IMR-90 (cell line): ENCODE measurements at regions not wholly inside any gene's neighbourhood (a gene's known extent, or its start where the extent isn't known, plus 50 kb on each side); places are given as distances from the start of the nearest gene placed in this dataset.

Experiments used
- ATAC-seq: fragments of 200-7000 bp; cut with Tn5 transposase; 2 replicates; pipeline ENCODE4 v1.9.1; 2020; ENCODE audit warnings: low read depth, mild to moderate bottlenecking, moderate library complexity
- BruUV-seq: library from RNA; stranded (reverse); fragments of 400-500 nt; replicated peaks from 2 replicates; lab custom pipeline; 2021; lab: Mats Ljungman, UMichigan
- CTCF ChIA-PET: fragments of 300-600 bp; formaldehyde crosslinking; extraction: SDS; loops from one replicate; lab custom pipeline; 2021; ENCODE audit warnings: antibody characterized with exemption; lab: Yijun Ruan, JAX
- POLR2A ChIA-PET: fragments of 300-600 bp; sonication (Branson Sonifier 250); formaldehyde crosslinking; loops from one replicate; lab custom pipeline; 2022; ENCODE audit warnings: antibody characterized with exemption; ENCODE audit not compliant: unreplicated experiment; lab: Charles Lee
- DNase-seq: peaks from one replicate; pipeline ENCODE4 v3.0.0; 2013
- H2AFZ ChIP-seq: replicated peaks from 2 replicates; pipeline ENCODE3; 2013; ENCODE audit warnings: low read length, mild to moderate bottlenecking; ENCODE audit not compliant: poor library complexity
- H2AK5ac ChIP-seq: 2 replicates; pipeline ENCODE4 v1.6.1; 2013; ENCODE audit warnings: low read depth, low read length, inconsistent platforms
- H2AK9ac ChIP-seq: replicated peaks from 2 replicates; pipeline ENCODE3; 2013; ENCODE audit warnings: mild to moderate bottlenecking, low read depth, low read length, moderate library complexity; ENCODE audit not compliant: poor library complexity
- H2BK120ac ChIP-seq: 2 replicates; pipeline ENCODE4 v1.6.1; 2013; ENCODE audit warnings: low read depth, low read length, inconsistent platforms
- H2BK15ac ChIP-seq: 3 replicates; pipeline ENCODE4 v1.6.1; 2013; ENCODE audit warnings: low read depth, low read length, inconsistent platforms
- H2BK20ac ChIP-seq: 2 replicates; pipeline ENCODE4 v1.6.1; 2013; ENCODE audit warnings: low read depth, mild to moderate bottlenecking, inconsistent platforms, low read length, moderate library complexity
- H2BK5ac ChIP-seq: 2 replicates; pipeline ENCODE4 v1.6.1; 2013; ENCODE audit warnings: mild to moderate bottlenecking, low read depth, low read length, inconsistent platforms; ENCODE audit not compliant: poor library complexity, severe bottlenecking
- H3K14ac ChIP-seq: replicated peaks from 2 replicates; pipeline ENCODE4 v1.6.1; 2013; ENCODE audit warnings: low read depth, low read length, inconsistent platforms
- H3K18ac ChIP-seq: 2 replicates; pipeline ENCODE4 v1.6.1; 2013; ENCODE audit warnings: low read depth, low read length, control low read depth
- H3K23ac ChIP-seq: 2 replicates; pipeline ENCODE4 v1.6.1; 2013; ENCODE audit warnings: low read depth, low read length, inconsistent platforms
- H3K27ac ChIP-seq: 2 replicates; pipeline ENCODE4 v1.5.1; 2013; ENCODE audit warnings: mild to moderate bottlenecking, control low read depth, low read length; ENCODE audit not compliant: insufficient read depth
- H3K27me3 ChIP-seq: 2 replicates; pipeline ENCODE4 v1.6.1; 2013; ENCODE audit warnings: low read length; ENCODE audit not compliant: control insufficient read depth, insufficient read depth
- H3K36me3 ChIP-seq: 2 replicates; pipeline ENCODE4 v1.6.1; 2013; ENCODE audit warnings: low read length, mixed read lengths; ENCODE audit not compliant: control insufficient read depth, insufficient read depth
- H3K4ac ChIP-seq: 2 replicates; pipeline ENCODE4 v1.6.1; 2013; ENCODE audit warnings: low read depth, low read length, inconsistent platforms
- H3K4me1 ChIP-seq: 2 replicates; pipeline ENCODE4 v1.6.1; 2013; ENCODE audit warnings: low read length, mixed read lengths; ENCODE audit not compliant: control insufficient read depth, insufficient read depth
- H3K4me2 ChIP-seq: 2 replicates; pipeline ENCODE4 v1.6.1; 2013; ENCODE audit warnings: low read depth, mild to moderate bottlenecking, control low read depth, low read length, moderate library complexity
- H3K4me3 ChIP-seq: 2 replicates; pipeline ENCODE4 v1.5.1; 2013; ENCODE audit warnings: low read depth, mild to moderate bottlenecking, control low read depth, low read length, moderate library complexity; ENCODE audit not compliant: insufficient read depth
- H3K56ac ChIP-seq: 2 replicates; pipeline ENCODE4 v1.6.1; 2013; ENCODE audit warnings: low read length, inconsistent platforms; ENCODE audit not compliant: insufficient read depth; ENCODE audit errors: extremely low read depth
- H3K79me1 ChIP-seq, 2 experiments: 2 replicates each; pipeline ENCODE4 v1.6.1; 2013; ENCODE audit warnings: low read length in 2 of 2, inconsistent platforms in 1 of 2, low read depth in 1 of 2
- H3K9ac ChIP-seq: 2 replicates; pipeline ENCODE4 v1.6.1; 2013; ENCODE audit warnings: low read depth, low read length, control low read depth
- H3K9me1 ChIP-seq: 2 replicates; pipeline ENCODE4 v1.6.1; 2013; ENCODE audit warnings: low read length, inconsistent platforms; ENCODE audit not compliant: insufficient read depth
- H3K9me3 ChIP-seq: 2 replicates; pipeline ENCODE4 v1.6.1; 2013; ENCODE audit warnings: low read length; ENCODE audit not compliant: control insufficient read depth, insufficient read depth
- H4K20me1 ChIP-seq: 2 replicates; pipeline ENCODE4 v1.6.1; 2013; ENCODE audit warnings: low read length, inconsistent platforms; ENCODE audit not compliant: insufficient read depth
- H4K5ac ChIP-seq: 2 replicates; pipeline ENCODE4 v1.6.1; 2013; ENCODE audit warnings: mild to moderate bottlenecking, low read depth, low read length, control low read depth
- H4K8ac ChIP-seq, 2 experiments: 2 replicates each; pipeline ENCODE4 v1.6.1; 2013; ENCODE audit warnings: low read depth in 2 of 2, low read length in 2 of 2, control low read depth in 1 of 2, inconsistent platforms in 1 of 2
- H4K91ac ChIP-seq: 2 replicates; pipeline ENCODE4 v1.6.1; 2013; ENCODE audit warnings: low read depth, low read length, inconsistent platforms; ENCODE audit not compliant: insufficient read depth
- ELK1 ChIP-seq: fragments of 150-350 bp; IDR thresholded peaks from 2 replicates; pipeline ENCODE4 v1.6.1; 2016; ENCODE audit warnings: low read depth, mild to moderate bottlenecking, low read length, moderate library complexity, borderline replicate concordance
- MAZ ChIP-seq: IDR thresholded peaks from 2 replicates; pipeline ENCODE4 v1.6.1; 2012; ENCODE audit warnings: low read depth, mild to moderate bottlenecking, low read length, improper control_type of control experiment, moderate library complexity, borderline replicate concordance
- NFE2L2 ChIP-seq: fragments of 150-350 bp; IDR thresholded peaks from 2 replicates; pipeline ENCODE4 v1.6.1; 2016; ENCODE audit warnings: low read depth, mild to moderate bottlenecking, low read length
- RAD21 ChIP-seq: IDR thresholded peaks from 2 replicates; pipeline ENCODE4 v1.6.1; 2012; ENCODE audit warnings: low read length, improper control_type of control experiment
- SMC3 ChIP-seq: fragments of 150-350 bp; IDR thresholded peaks from 2 replicates; pipeline ENCODE4 v1.6.1; 2016; ENCODE audit warnings: low read depth, mild to moderate bottlenecking, antibody characterized with exemption, low read length, moderate library complexity
- USF2 ChIP-seq: fragments of 150-350 bp; IDR thresholded peaks from 2 replicates; pipeline ENCODE4 v1.6.1; 2017; ENCODE audit warnings: mild to moderate bottlenecking, antibody characterized with exemption, low read length, low read depth
- WGBS, 2 experiments: methylation state at CpG; one replicate each; pipeline versions ENCODE4 v1.1.5 to v1.1.7; 2013; ENCODE audit warnings: missing lambda C conversion rate in 2 of 2; ENCODE audit not compliant: insufficient read length in 1 of 2; ENCODE audit errors: extremely low coverage in 2 of 2; 5-methylcytosine and 5-hydroxymethylcytosine counted together
- dilution Hi-C: fragments of 300-500 bp; cut with HindIII; formaldehyde crosslinking; loops from one replicate; pipeline ENCODE4 v1.14.3; 2018; ENCODE audit warnings: low sequenced_read_pairs; ENCODE audit not compliant: unreplicated experiment
- in situ Hi-C: fragments of 300-500 bp; cut with MboI; formaldehyde crosslinking; loops from 3 replicates; pipeline ENCODE4 v1.14.3; 2019; ENCODE audit warnings: low sequenced_read_pairs, inconsistent platforms, mixed read lengths
- intact Hi-C: fragments of 100-400 bp; cut with micrococcal nuclease; formaldehyde crosslinking; loops from 2 replicates; pipeline ENCODE4 v1.10.0; 2022

- dilution Hi-C loops, result no loop called here
- no peak overlapping the region for H2AK9ac ChIP-seq
- no peak overlapping the region for H2BK20ac ChIP-seq
- no peak overlapping the region for H2AFZ ChIP-seq
- H4K5ac ChIP-seq, result peak overlapping the region; percentile 91; the same call in 1 of the 2 replicates
- no peak overlapping the region for H4K91ac ChIP-seq
- no peak overlapping the region for H2AK5ac ChIP-seq
- H3K14ac ChIP-seq, result peak overlapping the region; percentile 37; the same call in 1 of the 2 replicates
- intact Hi-C loops, result no loop called here
- no peak for TF ChIP-seq RAD21
- no peak for TF ChIP-seq USF2
- TF ChIP-seq SMC3, result no peak
- no peak for TF ChIP-seq ELK1
- TF ChIP-seq NFE2L2, result no peak
- TF ChIP-seq MAZ, result no peak
- no peak overlapping the region for H3K56ac ChIP-seq
- H3K9me1 ChIP-seq, result peaks cover 9% of the 10 kb centered on the region
- DNase-seq (peak; percentile 33), ATAC-seq (peak; percentile 51)
- H2BK15ac ChIP-seq, result no peak overlapping the region
- peaks cover 10% of the 10 kb centered on the region for H3K4me1 ChIP-seq
- H3K4me3 ChIP-seq, result peak overlapping the region; percentile 42; the same call in 1 of the 2 replicates
- no peak overlapping the region for H3K9ac ChIP-seq
- H3K79me1 ChIP-seq, result peaks cover 27 to 50% of the 10 kb centered on the region in 2 experiments
- peaks cover 5% of the 10 kb centered on the region; the same call in 1 of the 2 replicates for H4K20me1 ChIP-seq
- ChIA-PET POLR2A (no interaction called here), CTCF (no interaction called here)
- peak overlapping the region; percentile 99 for H3K4me2 ChIP-seq
- WGBS, 2 experiments, result no CpG with 5 or more reads among the region's 6 CpGs
- no peaks in the 10 kb centered on the region for H3K36me3 ChIP-seq
- H2BK5ac ChIP-seq, result peak overlapping the region; percentile 71
- in situ Hi-C loops, result no loop called here
- no peak overlapping the region for H3K27ac ChIP-seq
- peak overlapping the region; percentile 85; the same call in 1 of the 2 replicates for H3K18ac ChIP-seq
- no peaks in the 10 kb centered on the region for H3K9me3 ChIP-seq
- BruUV-seq, result no TSS peak
- peak overlapping the region; percentile 10; the same call in 1 of the 2 replicates for H3K4ac ChIP-seq
- 0 out of 4 replicates have a peak overlapping the region, but pooled peaks of 1 of the 2 experiments have one; percentile 14 for H4K8ac ChIP-seq
- H3K27me3 ChIP-seq, result no peaks in the 10 kb centered on the region
- H2BK120ac ChIP-seq, result no peak overlapping the region; the same call in 1 of the 2 replicates
- H3K23ac ChIP-seq, result peak overlapping the region; percentile 13; the same call in 1 of the 2 replicates
Observed at GRCh38 chr6:144411531-144412165, 126.5 kb downstream of the UTRN start.
